ENCODE measurements at regions not wholly inside any gene's neighbourhood (a gene's known extent, or its start where the extent isn't known, plus 50 kb on each side); places are given as distances from the start of the nearest gene placed in this dataset.

DNA sequence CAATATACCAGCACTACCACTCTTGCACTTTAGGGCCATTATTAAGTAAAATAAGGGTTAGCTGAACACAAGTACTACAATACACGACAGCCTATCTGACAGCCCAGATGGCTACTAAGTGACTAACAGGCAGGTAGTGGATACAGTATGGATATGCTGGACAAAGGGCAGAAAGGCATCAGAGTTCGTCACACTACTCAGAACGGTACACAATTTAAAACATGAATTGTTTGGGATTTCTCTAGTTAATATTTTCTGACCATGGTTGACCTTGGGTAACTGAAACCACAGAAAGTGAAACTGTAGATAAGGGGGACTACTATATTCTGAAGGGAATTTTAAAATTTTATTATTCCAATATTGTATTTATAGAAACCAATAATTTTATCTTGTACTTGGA lies 101.3 kb upstream of the SKAP2 start:
- H3K36me3 ChIP-seq, result no peaks in the 10 kb centered on the region
- H3K27ac ChIP-seq, result no peak overlapping the region
- no peaks in the 10 kb centered on the region for H3K9me3 ChIP-seq (ENCODE audit: low read depth)
- H3K27me3 ChIP-seq, result no peaks in the 10 kb centered on the region
- no peak overlapping the region for H3K4me3 ChIP-seq
- H3K4me1 ChIP-seq (ENCODE audit: low read depth), result no peaks in the 10 kb centered on the region
- no peak for DNase-seq (ENCODE audit: low read depth in 1 of 2, low spot score in 1 of 2)
- TF ChIP-seq, protein P1, sequence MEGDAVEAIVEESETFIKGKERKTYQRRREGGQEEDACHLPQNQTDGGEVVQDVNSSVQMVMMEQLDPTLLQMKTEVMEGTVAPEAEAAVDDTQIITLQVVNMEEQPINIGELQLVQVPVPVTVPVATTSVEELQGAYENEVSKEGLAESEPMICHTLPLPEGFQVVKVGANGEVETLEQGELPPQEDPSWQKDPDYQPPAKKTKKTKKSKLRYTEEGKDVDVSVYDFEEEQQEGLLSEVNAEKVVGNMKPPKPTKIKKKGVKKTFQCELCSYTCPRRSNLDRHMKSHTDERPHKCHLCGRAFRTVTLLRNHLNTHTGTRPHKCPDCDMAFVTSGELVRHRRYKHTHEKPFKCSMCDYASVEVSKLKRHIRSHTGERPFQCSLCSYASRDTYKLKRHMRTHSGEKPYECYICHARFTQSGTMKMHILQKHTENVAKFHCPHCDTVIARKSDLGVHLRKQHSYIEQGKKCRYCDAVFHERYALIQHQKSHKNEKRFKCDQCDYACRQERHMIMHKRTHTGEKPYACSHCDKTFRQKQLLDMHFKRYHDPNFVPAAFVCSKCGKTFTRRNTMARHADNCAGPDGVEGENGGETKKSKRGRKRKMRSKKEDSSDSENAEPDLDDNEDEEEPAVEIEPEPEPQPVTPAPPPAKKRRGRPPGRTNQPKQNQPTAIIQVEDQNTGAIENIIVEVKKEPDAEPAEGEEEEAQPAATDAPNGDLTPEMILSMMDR (IDR thresholded peaks at IDR 0.05; ENCODE audit: low read depth, low read length), result no peak

DNA sequence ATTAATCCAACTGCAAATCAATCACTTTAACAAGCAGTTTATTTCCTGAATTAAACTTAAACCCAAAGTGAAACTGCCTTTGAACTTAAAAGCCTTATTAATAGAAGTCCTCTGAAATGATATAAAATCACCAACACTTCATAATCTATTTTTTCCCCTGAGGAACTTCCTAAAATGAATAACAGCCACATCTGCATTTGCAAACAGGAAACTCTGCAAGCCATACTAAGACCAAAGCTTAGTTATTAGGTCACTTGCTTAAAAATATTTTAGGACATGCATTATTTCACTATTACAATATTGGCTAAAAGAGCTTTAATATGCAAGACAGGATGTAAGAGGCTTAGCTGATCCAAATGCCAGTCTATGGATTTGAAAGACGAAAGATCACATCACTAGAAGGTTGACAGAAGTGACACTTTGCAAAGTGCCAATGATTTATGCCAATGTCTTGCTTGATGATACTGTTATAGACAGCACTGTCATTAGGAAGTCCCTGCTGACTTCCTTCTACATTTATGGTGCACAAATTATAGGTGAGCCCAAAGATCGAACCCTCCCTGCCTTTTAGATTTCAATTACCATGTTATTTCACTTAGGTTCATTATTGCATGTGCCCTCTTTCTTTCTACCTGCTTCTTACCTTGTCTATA lies 99.9 kb upstream of the SKAP2 start:
- DNase-seq (ENCODE audit: low read depth in 1 of 2, low spot score in 1 of 2), result no peak
- Histone ChIP-seq H3K4me3 (no peak overlapping the region), H3K27me3 (peaks cover 6% of the 10 kb centered on the region), H3K36me3 (no peaks in the 10 kb centered on the region), H3K27ac (no peak overlapping the region), H3K9me3 (ENCODE audit: low read depth) (no peaks in the 10 kb centered on the region), H3K4me1 (ENCODE audit: low read depth) (no peaks in the 10 kb centered on the region)
- TF ChIP-seq, protein P1 (IDR thresholded peaks at IDR 0.05; ENCODE audit: low read depth, low read length), result no peak

DNA sequence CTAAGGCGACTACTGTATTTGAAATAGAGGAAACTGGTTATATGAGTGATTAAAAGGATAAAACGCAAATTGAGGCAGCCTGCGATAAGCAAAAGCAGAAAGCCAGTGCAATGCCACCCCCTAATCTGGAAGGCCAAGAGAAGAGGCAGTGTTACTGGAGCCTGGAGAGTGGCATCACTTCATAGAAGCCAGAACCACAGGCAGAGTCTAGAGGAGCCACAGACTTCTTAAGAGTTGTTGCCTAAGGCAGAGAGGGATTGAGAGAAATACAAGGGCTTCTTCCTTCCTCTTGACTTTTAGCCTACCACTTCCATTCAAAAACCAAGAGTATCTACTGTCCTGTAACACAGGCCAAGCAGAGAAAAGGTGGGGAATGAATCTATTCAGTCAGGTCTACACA lies 94.9 kb upstream of the SKAP2 start:
- TF ChIP-seq, protein P1 (IDR thresholded peaks at IDR 0.05; ENCODE audit: low read depth, low read length), result no peak
- no peak overlapping the region for H3K27ac ChIP-seq
- no peak overlapping the region for H3K4me3 ChIP-seq
- DNase-seq (ENCODE audit: low read depth in 1 of 2, low spot score in 1 of 2), result no peak
- no peaks in the 10 kb centered on the region for H3K9me3 ChIP-seq (ENCODE audit: low read depth)
- no peaks in the 10 kb centered on the region for H3K4me1 ChIP-seq (ENCODE audit: low read depth)
- peaks cover 13% of the 10 kb centered on the region for H3K27me3 ChIP-seq
- no peaks in the 10 kb centered on the region for H3K36me3 ChIP-seq

DNA sequence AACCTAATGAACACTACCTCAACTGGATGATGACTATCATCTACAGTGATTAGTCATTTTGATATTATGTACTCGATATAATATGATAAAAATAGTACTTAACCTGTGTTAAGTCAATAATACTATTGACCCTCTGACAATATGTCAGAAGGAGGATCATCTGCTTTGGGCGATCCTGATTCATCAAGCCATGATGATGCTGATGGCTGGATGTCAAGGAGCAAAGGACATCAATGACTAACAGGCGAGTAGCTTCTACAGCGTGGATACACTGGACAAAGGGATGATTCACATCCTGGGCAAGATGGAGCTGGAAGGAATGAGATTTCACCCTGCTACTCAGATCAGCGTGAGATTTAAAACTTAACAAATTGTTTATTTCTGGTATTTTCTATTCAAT lies 94.4 kb upstream of the SKAP2 start:
- Histone ChIP-seq H3K27ac (no peak overlapping the region), H3K36me3 (no peaks in the 10 kb centered on the region), H3K9me3 (ENCODE audit: low read depth) (no peaks in the 10 kb centered on the region), H3K4me1 (ENCODE audit: low read depth) (no peaks in the 10 kb centered on the region), H3K27me3 (peaks cover 13% of the 10 kb centered on the region), H3K4me3 (no peak overlapping the region)
- no peak for DNase-seq (ENCODE audit: low read depth in 1 of 2, low spot score in 1 of 2)
- TF ChIP-seq, protein P1 (IDR thresholded peaks at IDR 0.05; ENCODE audit: low read depth, low read length), result no peak

DNA sequence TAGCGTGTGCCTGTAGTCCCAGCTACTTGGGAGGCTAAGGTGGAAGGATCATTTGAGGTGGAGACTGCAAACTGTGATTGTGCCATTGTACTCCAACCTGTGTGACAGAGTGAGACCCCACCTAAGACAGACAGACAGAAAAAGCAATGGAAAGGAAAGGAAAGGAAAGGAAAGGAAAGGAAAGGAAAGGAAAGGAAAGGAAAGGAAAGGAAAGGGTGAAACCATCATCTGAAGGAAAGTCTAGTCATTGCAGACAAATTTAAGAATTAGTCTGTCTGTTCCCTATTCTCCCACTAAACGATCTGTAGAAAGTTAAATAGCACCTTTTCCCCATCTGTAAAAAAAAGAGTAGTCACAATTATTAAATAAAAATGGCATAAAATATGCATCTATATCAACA lies 91.1 kb upstream of the SKAP2 start:
- Histone ChIP-seq H3K27ac (no peak overlapping the region), H3K27me3 (peaks cover 35% of the 10 kb centered on the region)

More for the DNA sequence above, 91.1 kb upstream of the SKAP2 start:
- DNase-seq (ENCODE audit: low read depth in 1 of 2, low spot score in 1 of 2), result no peak
- TF ChIP-seq, protein P1 (IDR thresholded peaks at IDR 0.05; ENCODE audit: low read depth, low read length), result no peak
- Histone ChIP-seq H3K9me3 (ENCODE audit: low read depth) (no peaks in the 10 kb centered on the region), H3K4me3 (no peak overlapping the region), H3K4me1 (ENCODE audit: low read depth) (no peaks in the 10 kb centered on the region), H3K36me3 (no peaks in the 10 kb centered on the region)

Data from cardiac muscle cell (in vitro differentiated cells and primary cell).